MM.1S (cell line): ENCODE measurements at regions not wholly inside any gene's neighbourhood (a gene's known extent, or its start where the extent isn't known, plus 50 kb on each side); places are given as distances from the start of the nearest gene placed in this dataset.

Experiments used
- EZH2 ChIP-seq: fragments of 300-600 bp; sonication (generic); optimal IDR thresholded peaks from 2 replicates; pipeline ENCODE3; 2017; ENCODE audit warnings: low read depth, mild to moderate bottlenecking, antibody characterized with exemption, low read length, mixed read lengths
- EZH2phosphoT487 ChIP-seq: fragments of 300-600 bp; sonication (generic); IDR thresholded peaks from 2 replicates; pipeline ENCODE4 v1.6.1; 2018; ENCODE audit warnings: antibody characterized with exemption, low read length
- TF ChIP-seq, protein P1 (sequence below): fragments of 300-600 bp; sonication (generic); IDR thresholded peaks from 2 replicates; pipeline ENCODE4 v1.5.1; 2016; ENCODE audit warnings: antibody characterized with exemption, low read length, mixed read lengths

- TF ChIP-seq EZH2 (no peak), EZH2phosphoT487 (no peak)
- TF ChIP-seq, protein P1, sequence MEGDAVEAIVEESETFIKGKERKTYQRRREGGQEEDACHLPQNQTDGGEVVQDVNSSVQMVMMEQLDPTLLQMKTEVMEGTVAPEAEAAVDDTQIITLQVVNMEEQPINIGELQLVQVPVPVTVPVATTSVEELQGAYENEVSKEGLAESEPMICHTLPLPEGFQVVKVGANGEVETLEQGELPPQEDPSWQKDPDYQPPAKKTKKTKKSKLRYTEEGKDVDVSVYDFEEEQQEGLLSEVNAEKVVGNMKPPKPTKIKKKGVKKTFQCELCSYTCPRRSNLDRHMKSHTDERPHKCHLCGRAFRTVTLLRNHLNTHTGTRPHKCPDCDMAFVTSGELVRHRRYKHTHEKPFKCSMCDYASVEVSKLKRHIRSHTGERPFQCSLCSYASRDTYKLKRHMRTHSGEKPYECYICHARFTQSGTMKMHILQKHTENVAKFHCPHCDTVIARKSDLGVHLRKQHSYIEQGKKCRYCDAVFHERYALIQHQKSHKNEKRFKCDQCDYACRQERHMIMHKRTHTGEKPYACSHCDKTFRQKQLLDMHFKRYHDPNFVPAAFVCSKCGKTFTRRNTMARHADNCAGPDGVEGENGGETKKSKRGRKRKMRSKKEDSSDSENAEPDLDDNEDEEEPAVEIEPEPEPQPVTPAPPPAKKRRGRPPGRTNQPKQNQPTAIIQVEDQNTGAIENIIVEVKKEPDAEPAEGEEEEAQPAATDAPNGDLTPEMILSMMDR: no peak
Measured at GRCh38 chr4:176945334-176945733, 152.6 kb upstream of the VEGFC start.
